K562 (cell line): ENCODE measurements at regions not wholly inside any gene's neighbourhood (a gene's known extent, or its start where the extent isn't known, plus 50 kb on each side); places are given as distances from the start of the nearest gene placed in this dataset.

Source experiments
- ATAC-seq: fragments of 200-7000 bp; cut with Tn5 transposase; 3 replicates; pipeline ENCODE4 v1.9.1; 2020; ENCODE audit warnings: moderate library complexity
- BruUV-seq: library from RNA; stranded (reverse); fragments of 400-500 nt; replicated peaks from 2 replicates; lab custom pipeline; 2021; lab: Mats Ljungman, UMichigan
- CTCF ChIA-PET: fragments of 300-600 bp; formaldehyde crosslinking; extraction: SDS; loops from one replicate; lab custom pipeline; 2021; ENCODE audit warnings: low intra/inter-chr PET ratio; lab: Yijun Ruan, JAX
- POLR2A ChIA-PET: fragments of 300-600, 350-650 bp; sonication (Branson Sonifier 250); formaldehyde crosslinking; extraction: SDS; loops from one replicate; lab custom pipeline; 2021; ENCODE audit warnings: antibody characterized with exemption, inconsistent platforms; lab: Yijun Ruan, JAX
- DNase-seq, 4 experiments: peaks; one replicate each; pipeline versions ENCODE4 v3.0.0 to v3.0.0-alpha.2; 2011 to 2018; ENCODE audit warnings: low spot score in 3 of 4, mixed read lengths in 3 of 4; ENCODE audit errors: extremely low read depth in 1 of 4
- FAIRE-seq: peaks from 2 replicates; lab custom pipeline; 2011; peaks lifted over from hg19 to GRCh38; lab: Jason Lieb, UNC
- H2AFZ ChIP-seq: 2 replicates; pipeline ENCODE4 v1.6.0; 2011; ENCODE audit warnings: low read depth, low read length, control low read depth, inconsistent platforms
- H3K27ac ChIP-seq: fragments of 200-600 bp; 3 replicates; pipeline ENCODE4 v1.8.0; 2011; ENCODE audit warnings: low read depth, mild to moderate bottlenecking, control low read depth, inconsistent platforms, low read length, moderate library complexity, mixed read lengths; ENCODE audit errors: extremely low read depth
- H3K27me3 ChIP-seq, 2 experiments: fragments of 300-600 bp in 1 of 2; 2 replicates in 1 of 2; 3 replicates in 1 of 2; pipeline versions ENCODE4 v1.6.0 to v1.8.0; 2011; ENCODE audit warnings: inconsistent platforms in 2 of 2, low read length in 2 of 2, mild to moderate bottlenecking in 1 of 2, mixed read lengths in 1 of 2, moderate library complexity in 1 of 2; ENCODE audit not compliant: control insufficient read depth in 2 of 2, insufficient read depth in 2 of 2
- H3K36me3 ChIP-seq: fragments of 300-600 bp; 3 replicates; pipeline ENCODE4 v1.8.0; 2011; ENCODE audit warnings: mild to moderate bottlenecking, low read length, inconsistent platforms; ENCODE audit not compliant: control insufficient read depth, insufficient read depth
- H3K4me1 ChIP-seq, 2 experiments: fragments of 200-600 bp in 1 of 2; replicated peaks in 1 of 2; 2 replicates in 1 of 2; 3 replicates in 1 of 2; pipeline versions ENCODE4 v1.5.1 to v1.8.0; 2011; ENCODE audit warnings: inconsistent platforms in 2 of 2, low read length in 2 of 2, mild to moderate bottlenecking in 1 of 2, mixed read lengths in 1 of 2, moderate library complexity in 1 of 2; ENCODE audit not compliant: control insufficient read depth in 2 of 2, insufficient read depth in 2 of 2
- H3K4me2 ChIP-seq: 2 replicates; pipeline ENCODE4 v1.6.1; 2011; ENCODE audit warnings: low read length, control low read depth, inconsistent platforms, mixed read lengths; ENCODE audit not compliant: insufficient read depth
- H3K4me3 ChIP-seq: fragments of 200-600 bp; sonication (generic), shearing (Covaris generic); 2 replicates; pipeline ENCODE4 v1.5.1; 2016; ENCODE audit warnings: control low read depth, inconsistent platforms
- H3K79me2 ChIP-seq: fragments of 200-600 bp; 3 replicates; pipeline ENCODE4 v1.8.0; 2011; ENCODE audit warnings: low read length, inconsistent platforms; ENCODE audit not compliant: control insufficient read depth, insufficient read depth
- H3K9ac ChIP-seq, 2 experiments: 2 replicates each; pipeline versions ENCODE4 v1.6.0 to v1.6.1; 2011; ENCODE audit warnings: low read depth in 2 of 2, low read length in 2 of 2, control low read depth in 1 of 2, inconsistent platforms in 1 of 2, mild to moderate bottlenecking in 1 of 2, mixed read lengths in 1 of 2; ENCODE audit not compliant: insufficient read depth in 1 of 2
- H3K9me1 ChIP-seq: one replicate; pipeline ENCODE4 v1.6.0; 2011; ENCODE audit warnings: inconsistent platforms, mild to moderate bottlenecking, low read length, moderate library complexity; ENCODE audit not compliant: control insufficient read depth, insufficient read depth
- H3K9me3 ChIP-seq: replicated peaks from 2 replicates; pipeline ENCODE4 v1.5.1; 2011; ENCODE audit warnings: low read depth, low read length, inconsistent platforms; ENCODE audit not compliant: control insufficient read depth, insufficient read depth
- H4K20me1 ChIP-seq: replicated peaks from 2 replicates; pipeline ENCODE4 v1.6.1; 2011; ENCODE audit warnings: low read length, inconsistent platforms, mixed read lengths; ENCODE audit not compliant: control insufficient read depth, insufficient read depth
- ADNP ChIP-seq: fragments of 200-800 bp; sonication (Bioruptor generic); IDR thresholded peaks from 2 replicates; pipeline ENCODE4 v1.6.1; 2016; ENCODE audit warnings: missing genetic modification characterization, missing compliant biosample characterization
- BRCA1 ChIP-seq, 2 experiments: fragments of 450-650 bp in 1 of 2; sonication (generic) in 1 of 2; formaldehyde crosslinking in 1 of 2; IDR thresholded peaks; 2 replicates each; pipeline versions ENCODE4 v1.5.0 to v1.6.1; 2017 to 2020; ENCODE audit warnings: mild to moderate bottlenecking in 1 of 2, missing genetic modification reagents in 1 of 2
- CBX1 ChIP-seq: sonication (generic); IDR thresholded peaks from 2 replicates; pipeline ENCODE4 v1.6.1; 2016; ENCODE audit warnings: antibody characterized with exemption, low read depth, mild to moderate bottlenecking
- CC2D1A ChIP-seq: fragments of 450-650 bp; IDR thresholded peaks from 2 replicates; pipeline ENCODE4 v1.6.1; 2017; ENCODE audit warnings: mild to moderate bottlenecking
- CEBPG ChIP-seq, 3 experiments: fragments of 200-800 bp in 1 of 3; sonication (Bioruptor generic) in 1 of 3; sonication (generic) in 1 of 3; formaldehyde crosslinking in 1 of 3; IDR thresholded peaks in 2 of 3; conservative IDR thresholded peaks in 1 of 3; 2 replicates each; pipeline versions ENCODE4 v1.6.1 to v1.8.0; 2016 to 2022; ENCODE audit warnings: missing compliant biosample characterization in 2 of 3, missing genetic modification characterization in 2 of 3, mild to moderate bottlenecking in 1 of 3, missing genetic modification reagents in 1 of 3
- GTF2F1 ChIP-seq: IDR thresholded peaks from 2 replicates; pipeline ENCODE4 v1.6.1; 2011; ENCODE audit warnings: low read depth, low read length, improper control_type of control experiment
- HCFC1 ChIP-seq: IDR thresholded peaks from 2 replicates; pipeline ENCODE4 v1.6.1; 2012; ENCODE audit warnings: low read depth, low read length, improper control_type of control experiment
- KDM2B ChIP-seq: fragments of 250-450 bp; sonication (Bioruptor Pico); IDR thresholded peaks from 2 replicates; pipeline ENCODE4 v1.8.0; 2021; ENCODE audit warnings: mild to moderate bottlenecking, moderate library complexity
- NFE2L1 ChIP-seq: fragments of 450-650 bp; IDR thresholded peaks from 2 replicates; pipeline ENCODE4 v1.6.1; 2016; ENCODE audit warnings: missing genetic modification characterization, low read depth, mild to moderate bottlenecking, missing compliant biosample characterization, moderate library complexity, borderline replicate concordance
- RBM39 ChIP-seq: fragments of 200-400 bp; formaldehyde crosslinking; optimal IDR thresholded peaks from 2 replicates; pipeline ENCODE3; 2018; ENCODE audit warnings: low read depth, low read length
- SRSF1 ChIP-seq: fragments of 200-400 bp; formaldehyde crosslinking; IDR thresholded peaks from 2 replicates; pipeline ENCODE4 v1.6.1; 2017; ENCODE audit warnings: mild to moderate bottlenecking, low read depth, low read length, moderate library complexity
- TOE1 ChIP-seq, 2 experiments: fragments of 450-650 bp in 1 of 2; sonication (generic) in 1 of 2; formaldehyde crosslinking in 1 of 2; IDR thresholded peaks; 2 replicates each; pipeline versions ENCODE4 v1.7.1 to v1.8.0; 2016 to 2022; ENCODE audit warnings: borderline replicate concordance in 2 of 2, mild to moderate bottlenecking in 2 of 2, antibody characterized with exemption in 1 of 2, inconsistent platforms in 1 of 2, low read depth in 1 of 2, missing genetic modification reagents in 1 of 2, moderate library complexity in 1 of 2
- XRCC3 ChIP-seq: fragments of 450-650 bp; IDR thresholded peaks from 2 replicates; pipeline ENCODE4 v1.6.1; 2017; ENCODE audit warnings: mild to moderate bottlenecking, moderate library complexity
- ZNF395 ChIP-seq: fragments of 200-800 bp; sonication (Bioruptor generic); IDR thresholded peaks from 2 replicates; pipeline ENCODE4 v1.6.1; 2017; ENCODE audit warnings: missing genetic modification characterization, missing compliant biosample characterization
- ZNF398 ChIP-seq: fragments of 250-450 bp; sonication (Bioruptor Pico); IDR thresholded peaks from 2 replicates; pipeline ENCODE4 v1.8.0; 2021; ENCODE audit warnings: moderate library complexity, mild to moderate bottlenecking, inconsistent platforms
- ZNF512 ChIP-seq: IDR thresholded peaks from 2 replicates; pipeline ENCODE4 v1.6.1; 2016; ENCODE audit warnings: missing genetic modification characterization, missing compliant biosample characterization
- WGBS: fragments of 100-300 bp; shearing (Covaris generic); methylation state at CpG from one replicate; pipeline ENCODE4 v1.1.6; 2016; ENCODE audit warnings: low coverage, mixed read lengths; ENCODE audit not compliant: insufficient coverage; ENCODE audit errors: missing lambda C conversion rate; 5-methylcytosine and 5-hydroxymethylcytosine counted together
- in situ Hi-C: fragments of 300-500 bp; cut with MboI; formaldehyde crosslinking; loops from 4 replicates; pipeline ENCODE4 v1.15.0; 2018; ENCODE audit warnings: inconsistent platforms, mixed read lengths
- intact Hi-C: fragments of 100-400 bp; cut with micrococcal nuclease; formaldehyde crosslinking; loops from 2 replicates; pipeline ENCODE4 v1.14.2; 2022

DNA sequence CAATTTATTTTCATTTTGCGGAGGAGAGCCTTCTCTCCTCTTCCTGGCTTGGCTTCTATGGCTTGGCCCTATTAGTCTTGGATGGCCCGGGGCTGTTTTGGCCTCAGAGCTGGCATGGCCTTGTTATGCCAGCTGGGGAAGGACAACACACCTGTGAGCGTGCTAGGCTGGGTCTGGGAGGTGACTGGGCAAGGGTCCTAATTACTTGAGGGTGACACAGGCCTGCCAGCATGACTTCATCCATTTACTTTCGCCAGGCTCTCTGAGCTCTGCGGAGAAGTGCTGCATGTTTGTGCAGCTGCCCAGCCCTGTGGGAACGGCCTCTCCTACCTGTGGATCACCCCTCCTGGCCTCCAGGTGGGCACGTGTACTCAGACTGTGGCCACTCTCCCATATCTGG, 153.6 kb downstream of the SNX19 start:
- ChIA-PET POLR2A (no interaction called here), CTCF (no interaction called here)
- Histone ChIP-seq H3K36me3 (no peaks in the 10 kb centered on the region), H3K4me2 (no peak overlapping the region), H3K79me2 (no peaks in the 10 kb centered on the region), H3K4me3 (no peak overlapping the region), H3K9me3 (no peaks in the 10 kb centered on the region), H3K9me1 (no peaks in the 10 kb centered on the region), H3K27me3 (peaks cover 0 to 16% of the 10 kb centered on the region in 2 experiments; a peak in 2 of 5 replicates), H2AFZ (no peak overlapping the region), H3K4me1 (no peaks in the 10 kb centered on the region), H3K27ac (no peak overlapping the region), H3K9ac (no peak overlapping the region), H4K20me1 (no peaks in the 10 kb centered on the region)
- no peak for ATAC-seq
- in situ Hi-C loops = no loop called here
- intact Hi-C loops = no loop called here
- no TSS peak for BruUV-seq
- 1% methylated on average over 7 of the region's 7 CpGs for WGBS
- no peak for FAIRE-seq
- TF ChIP-seq ZNF512 (tag) (no peak), SRSF1 (no peak), NFE2L1 (tag) (no peak), RBM39 (no peak), ZNF398 (CRISPR knock-in tag) (no peak), BRCA1 (IDR thresholded peaks at IDR 0.05) (no peak), BRCA1 (CRISPR knock-in tag; IDR thresholded peaks at IDR 0.05) (no peak), CEBPG (CRISPR knock-in tag; IDR thresholded peaks at IDR 0.05) (no peak), CEBPG (tag; conservative IDR thresholded peaks at IDR 0.05 in 1 of 2, IDR thresholded peaks at IDR 0.05 in 1 of 2) (no peak), ZNF395 (CRISPR knock-in tag) (no peak), ADNP (no peak), CC2D1A (no peak), TOE1 (IDR thresholded peaks at IDR 0.05; ENCODE audit: borderline replicate concordance) (no peak), TOE1 (CRISPR knock-in tag; IDR thresholded peaks at IDR 0.05; ENCODE audit: borderline replicate concordance, low read depth) (no peak), HCFC1 (no peak), GTF2F1 (no peak), CBX1 (no peak), XRCC3 (no peak), KDM2B (CRISPR knock-in tag) (no peak)
- no peak for DNase-seq
